Adrenal gland (tissue), 5 donors: ENCODE measurements at regions not wholly inside any gene's neighbourhood (a gene's known extent, or its start where the extent isn't known, plus 50 kb on each side); places are given as distances from the start of the nearest gene placed in this dataset.
"Not testable (repeated sequence)": the region's sequence is repeated elsewhere in the genome, so short reads cannot be mapped to it uniquely, and the experiment has no call there.

Experiments
- POLR2A ChIP-seq, 2 donors: fragments of 450-650 bp; IDR thresholded peaks; one replicate each; pipeline ENCODE4 v1.6.1; 2017; ENCODE audit warnings: antibody characterized with exemption in 2 of 2, mild to moderate bottlenecking in 2 of 2, moderate library complexity in 1 of 2
- TF ChIP-seq, protein P1 (sequence below), 6 experiments: fragments of 450-650 bp in 4 of 6; fragments of 200-600 bp in 2 of 6; sonication (generic) in 1 of 6; IDR thresholded peaks; 1 replicate in 5 of 6; 2 replicates in 1 of 6; pipeline versions ENCODE4 v1.5.1 to v1.8.0; 2016 to 2021; ENCODE audit warnings: antibody characterized with exemption in 6 of 6, mild to moderate bottlenecking in 2 of 6, moderate library complexity in 1 of 6
- donor health status: DM: no; HTN: no; CAD: no.

DNA sequence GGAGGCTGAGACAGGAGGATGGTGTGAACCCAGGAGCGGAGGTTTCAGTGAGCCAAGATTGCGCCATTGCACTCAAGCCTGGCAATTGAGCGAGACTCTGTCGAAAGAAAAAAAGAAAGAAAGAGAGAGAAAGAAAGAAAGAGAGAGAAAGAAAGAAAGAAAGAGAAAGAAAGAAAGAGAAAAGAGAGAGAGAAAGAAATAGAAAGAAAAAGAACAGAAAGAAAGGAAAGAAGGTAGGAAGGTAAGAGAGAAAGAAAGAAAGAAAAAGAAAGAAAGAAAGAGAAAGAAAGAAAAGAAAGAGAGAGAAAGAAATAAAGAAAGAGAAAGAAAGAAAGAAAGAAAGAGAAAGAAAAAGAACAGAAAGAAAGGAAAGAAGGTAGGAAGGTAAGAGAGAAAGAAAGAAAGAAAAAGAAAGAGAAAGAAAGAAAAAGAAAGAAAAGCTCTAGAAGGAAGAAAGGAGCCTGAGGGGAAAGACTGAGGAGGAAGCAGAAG, 54.1 kb downstream of the FHIP2A start:
- TF ChIP-seq, protein P1, sequence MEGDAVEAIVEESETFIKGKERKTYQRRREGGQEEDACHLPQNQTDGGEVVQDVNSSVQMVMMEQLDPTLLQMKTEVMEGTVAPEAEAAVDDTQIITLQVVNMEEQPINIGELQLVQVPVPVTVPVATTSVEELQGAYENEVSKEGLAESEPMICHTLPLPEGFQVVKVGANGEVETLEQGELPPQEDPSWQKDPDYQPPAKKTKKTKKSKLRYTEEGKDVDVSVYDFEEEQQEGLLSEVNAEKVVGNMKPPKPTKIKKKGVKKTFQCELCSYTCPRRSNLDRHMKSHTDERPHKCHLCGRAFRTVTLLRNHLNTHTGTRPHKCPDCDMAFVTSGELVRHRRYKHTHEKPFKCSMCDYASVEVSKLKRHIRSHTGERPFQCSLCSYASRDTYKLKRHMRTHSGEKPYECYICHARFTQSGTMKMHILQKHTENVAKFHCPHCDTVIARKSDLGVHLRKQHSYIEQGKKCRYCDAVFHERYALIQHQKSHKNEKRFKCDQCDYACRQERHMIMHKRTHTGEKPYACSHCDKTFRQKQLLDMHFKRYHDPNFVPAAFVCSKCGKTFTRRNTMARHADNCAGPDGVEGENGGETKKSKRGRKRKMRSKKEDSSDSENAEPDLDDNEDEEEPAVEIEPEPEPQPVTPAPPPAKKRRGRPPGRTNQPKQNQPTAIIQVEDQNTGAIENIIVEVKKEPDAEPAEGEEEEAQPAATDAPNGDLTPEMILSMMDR (IDR thresholded peaks at IDR 0.05), result not testable (repeated sequence)
- not testable (repeated sequence) for TF ChIP-seq POLR2A (IDR thresholded peaks at IDR 0.05)
